Heart right ventricle (tissue), 16 donors: ENCODE measurements at regions not wholly inside any gene's neighbourhood (a gene's known extent, or its start where the extent isn't known, plus 50 kb on each side); places are given as distances from the start of the nearest gene placed in this dataset.
"Not testable (repeated sequence)": the region's sequence is repeated elsewhere in the genome, so short reads cannot be mapped to it uniquely, and the experiment has no call there.

Experiments
- ATAC-seq, 8 donors: fragments of 200-7000 bp; cut with Tn5 transposase; one replicate each; pipeline ENCODE4 v1.9.1; 2020; ENCODE audit warnings: mild to moderate bottlenecking in 8 of 8, moderate library complexity in 8 of 8, moderate number of reproducible peaks in 1 of 8
- DNase-seq, 2 donors: peaks; one replicate each; pipeline ENCODE4 v3.0.0-alpha.2; 2020
- H3K27ac ChIP-seq, 10 donors: fragments of 200-600 bp; sonication (generic) in 2 of 10; one replicate each; pipeline versions ENCODE4 v1.5.0 to v1.8.0; 2020 to 2022; ENCODE audit warnings: mild to moderate bottlenecking in 3 of 10
- H3K27me3 ChIP-seq, 7 donors: fragments of 200-600 bp; one replicate each; pipeline ENCODE4 v1.8.0; 2021 to 2022; ENCODE audit warnings: mild to moderate bottlenecking in 2 of 7
- H3K36me3 ChIP-seq, 9 donors: fragments of 200-600 bp; sonication (generic) in 1 of 9; one replicate each; pipeline versions ENCODE4 v1.5.0 to v1.8.0; 2020 to 2022; ENCODE audit warnings: mild to moderate bottlenecking in 2 of 9
- H3K4me1 ChIP-seq, 9 donors: fragments of 200-600 bp; sonication (generic) in 1 of 9; one replicate each; pipeline versions ENCODE4 v1.5.0 to v1.8.0; 2020 to 2022; ENCODE audit warnings: mild to moderate bottlenecking in 4 of 9
- H3K4me3 ChIP-seq, 10 donors: fragments of 200-600 bp; sonication (generic) in 2 of 10; one replicate each; pipeline versions ENCODE4 v1.5.0 to v1.8.0; 2020 to 2022; ENCODE audit warnings: mild to moderate bottlenecking in 7 of 10, moderate library complexity in 2 of 10
- H3K9me3 ChIP-seq, 11 donors: fragments of 200-600 bp in 10 of 11; sonication (generic) in 2 of 11; one replicate each; pipeline versions ENCODE4 v1.5.0 to v1.8.0; 2013 to 2022; ENCODE audit warnings: mild to moderate bottlenecking in 2 of 11, control low read depth in 1 of 11, moderate library complexity in 1 of 11
- WGBS, 2 donors: extraction: QIAGEN DNeasy Blood & Tissue Kit; methylation state at CpG; one replicate each; pipeline ENCODE4 v1.1.7; 2013; ENCODE audit warnings: inconsistent platforms in 1 of 2; 5-methylcytosine and 5-hydroxymethylcytosine counted together
- intact Hi-C, 10 donors: fragments of 100-400 bp; cut with DNase I; formaldehyde crosslinking; loops; one replicate each; pipeline versions ENCODE4 v1.11.1 to v1.14.2; 2022
- TF ChIP-seq, protein P1 (sequence below), 9 donors: fragments of 200-600 bp; sonication (generic) in 2 of 9; IDR thresholded peaks; one replicate each; pipeline versions ENCODE4 v1.5.0 to v1.8.0; 2021 to 2022; ENCODE audit warnings: antibody characterized with exemption in 9 of 9, mild to moderate bottlenecking in 5 of 9, moderate library complexity in 1 of 9
- donor health status: Arrhythmogenic right ventricular cardiomyopathy.
- donor health status: ischemic (EF 13 %, LVEDD 7.1; RV severe dilation, severe dysfunction).
- donor health status: healthy with polysubstance abuse.
- donor health status: DM: no; HTN: yes; CAD: no.
- donor health status: DM: no; HTN: no; CAD: no.
- donor health status: ischemic (EF 25% LVEDD 6.9; RV normal size, moderate dysfunction).
- donor health status: ischemic (EF 25% LVEDD 5.7; RV mildly dilated, moderate dysfunction).
- donor health status: healthy.
- donor health status: DM: yes; HTN: yes; CAD: no.
- donor health status: Ischemic cardiomyopathy.
- donor health status: ischemic (EF 35%, LVEDD 5.7; RV mildly dilated, moderate dysfunction).
- donor health status: nonischemic (EF 11% LVEDD 7.7; RV severe dilation, severe dysfunction).
- donor health status: DM: yes; HTN: yes; CAD: no.
- donor health status: PGD.
- donor health status: ischemic (EF 29% LVEDD 5.4; RV normal size, mild dysfunction).
- donor health status: nonischemic (EF 23%, LVEDD 6.1; RV moderate dilation, normal function).

DNA sequence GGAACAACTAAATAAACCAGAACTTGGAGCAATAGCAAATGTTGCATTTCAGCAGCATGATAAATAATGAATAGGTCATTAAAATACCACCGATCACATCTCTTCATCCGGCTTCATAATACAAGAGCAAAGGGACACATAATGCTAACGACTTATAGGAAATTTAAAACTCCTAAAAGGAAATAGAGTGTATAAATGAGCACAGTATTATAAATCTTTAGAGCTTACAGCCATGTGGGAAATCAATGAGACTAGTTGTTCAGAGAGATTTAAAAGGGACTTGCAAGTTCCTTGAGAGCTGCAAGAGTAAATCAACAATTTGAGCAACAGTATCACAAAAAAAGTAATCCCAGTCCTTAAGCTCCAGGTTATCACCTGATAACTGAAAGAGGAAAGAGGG lies 677.0 kb downstream of the PLOD2 start:
- Histone ChIP-seq H3K27me3 (no peaks in the 10 kb centered on the region), H3K9me3 (peaks cover 0 to 16% (median 0%) of the 10 kb centered on the region in 11 donors), H3K4me3 (no peak overlapping the region), H3K36me3 (no peaks in the 10 kb centered on the region), H3K4me1 (no peaks in the 10 kb centered on the region), H3K27ac (no peak overlapping the region)
- WGBS, 2 donors: 83 to 84% methylated on average over 3 of the region's 3 CpGs
- ATAC-seq: no peak
- DNase-seq: no peak
- TF ChIP-seq, protein P1, sequence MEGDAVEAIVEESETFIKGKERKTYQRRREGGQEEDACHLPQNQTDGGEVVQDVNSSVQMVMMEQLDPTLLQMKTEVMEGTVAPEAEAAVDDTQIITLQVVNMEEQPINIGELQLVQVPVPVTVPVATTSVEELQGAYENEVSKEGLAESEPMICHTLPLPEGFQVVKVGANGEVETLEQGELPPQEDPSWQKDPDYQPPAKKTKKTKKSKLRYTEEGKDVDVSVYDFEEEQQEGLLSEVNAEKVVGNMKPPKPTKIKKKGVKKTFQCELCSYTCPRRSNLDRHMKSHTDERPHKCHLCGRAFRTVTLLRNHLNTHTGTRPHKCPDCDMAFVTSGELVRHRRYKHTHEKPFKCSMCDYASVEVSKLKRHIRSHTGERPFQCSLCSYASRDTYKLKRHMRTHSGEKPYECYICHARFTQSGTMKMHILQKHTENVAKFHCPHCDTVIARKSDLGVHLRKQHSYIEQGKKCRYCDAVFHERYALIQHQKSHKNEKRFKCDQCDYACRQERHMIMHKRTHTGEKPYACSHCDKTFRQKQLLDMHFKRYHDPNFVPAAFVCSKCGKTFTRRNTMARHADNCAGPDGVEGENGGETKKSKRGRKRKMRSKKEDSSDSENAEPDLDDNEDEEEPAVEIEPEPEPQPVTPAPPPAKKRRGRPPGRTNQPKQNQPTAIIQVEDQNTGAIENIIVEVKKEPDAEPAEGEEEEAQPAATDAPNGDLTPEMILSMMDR (IDR thresholded peaks at IDR 0.05): no peak
- intact Hi-C loops: no loop called here

DNA sequence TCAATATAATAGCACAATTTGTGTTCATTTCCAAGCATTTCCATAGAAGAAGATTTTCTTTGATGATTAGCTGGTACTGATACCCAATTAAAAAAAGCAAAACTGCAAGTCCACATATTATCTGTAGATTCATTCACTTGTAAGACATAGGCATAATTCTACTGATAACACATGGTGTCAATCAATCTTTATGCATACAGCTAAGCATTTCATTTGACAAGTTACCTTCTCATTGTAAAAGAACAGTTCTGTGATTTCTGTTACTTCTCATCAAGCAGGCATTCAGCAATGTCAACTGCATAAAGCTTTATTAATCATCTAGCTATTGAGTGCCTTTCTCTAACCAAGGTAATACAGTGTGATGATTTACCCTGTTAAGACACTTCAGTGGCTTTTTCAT lies 672.0 kb downstream of the PLOD2 start:
- Histone ChIP-seq H3K27ac (no peak overlapping the region), H3K4me1 (peaks cover 0 to 22% (median 0%) of the 10 kb centered on the region in 9 donors), H3K36me3 (no peaks in the 10 kb centered on the region), H3K4me3 (no peak overlapping the region), H3K27me3 (no peaks in the 10 kb centered on the region), H3K9me3 (peaks cover 0 to 6% (median 0%) of the 10 kb centered on the region in 11 donors)
- TF ChIP-seq, protein P1 (IDR thresholded peaks at IDR 0.05): no peak
- DNase-seq (no peak), ATAC-seq (no peak)
- intact Hi-C loops: no loop called here

DNA sequence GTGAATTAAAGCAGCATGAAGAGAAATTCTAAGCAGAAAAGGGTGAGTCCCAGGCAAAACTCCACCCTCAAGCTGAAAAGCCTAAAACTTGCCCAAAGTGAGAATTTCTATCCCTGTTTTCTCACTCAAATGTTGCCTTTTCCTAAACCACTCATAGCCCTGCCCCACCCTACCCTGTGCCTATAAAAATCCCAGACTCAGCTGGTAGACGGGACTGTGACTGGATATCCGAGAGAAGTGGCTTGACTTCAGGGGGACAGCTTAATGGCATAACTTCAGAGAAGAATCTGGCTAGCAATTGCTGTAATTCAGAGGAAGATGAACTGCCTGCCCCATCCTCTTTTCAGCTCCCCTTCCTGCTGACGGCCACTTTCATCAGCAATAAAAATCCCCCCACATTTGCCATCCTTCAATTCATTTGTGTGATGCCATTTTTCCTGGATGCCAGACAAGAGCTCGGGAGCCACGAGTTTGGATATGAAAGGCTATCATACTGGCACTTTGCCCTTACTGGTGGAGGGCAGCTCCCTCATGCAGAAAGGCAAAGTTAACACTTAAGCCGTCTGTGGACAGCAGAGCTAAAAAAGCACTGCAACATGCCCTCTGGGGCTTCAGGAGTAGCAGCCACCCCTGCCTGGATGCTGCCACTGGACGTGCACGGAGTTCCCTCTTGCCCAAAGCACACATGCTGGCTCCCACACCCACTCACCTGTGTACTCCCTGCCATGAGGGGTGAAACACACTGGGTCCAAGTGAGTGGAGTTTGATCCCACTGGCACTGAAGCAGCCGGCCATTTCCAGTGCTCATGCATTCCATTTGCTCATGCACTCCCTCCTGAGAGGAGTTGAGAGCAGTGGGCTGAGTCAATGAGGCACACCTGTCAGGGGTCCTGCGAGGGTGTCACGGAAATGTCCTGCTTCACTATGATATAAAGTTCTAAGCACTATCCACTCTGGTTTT lies 670.6 kb downstream of the PLOD2 start:
- peaks cover 0 to 22% (median 0%) of the 10 kb centered on the region in 9 donors for H3K4me1 ChIP-seq
- H3K36me3 ChIP-seq: no peaks in the 10 kb centered on the region
- 53 to 60% methylated on average over 11 of the region's 11 CpGs for WGBS, 2 donors
- H3K27me3 ChIP-seq: no peaks in the 10 kb centered on the region
- ATAC-seq: peak in 7 of 8 donors; percentile 46 to 95 (median 81)
- peak overlapping the region in 1 of 10 donors; percentile 14 for H3K4me3 ChIP-seq
- peak overlapping the region in 3 of 10 donors; percentile 41 to 63 (median 55) for H3K27ac ChIP-seq
- H3K9me3 ChIP-seq: peaks cover 0 to 6% (median 0%) of the 10 kb centered on the region in 11 donors
- TF ChIP-seq, protein P1 (IDR thresholded peaks at IDR 0.05): no peak
- intact Hi-C loops: no loop called here
- DNase-seq: peak in 1 of 2 donors; percentile 38

DNA sequence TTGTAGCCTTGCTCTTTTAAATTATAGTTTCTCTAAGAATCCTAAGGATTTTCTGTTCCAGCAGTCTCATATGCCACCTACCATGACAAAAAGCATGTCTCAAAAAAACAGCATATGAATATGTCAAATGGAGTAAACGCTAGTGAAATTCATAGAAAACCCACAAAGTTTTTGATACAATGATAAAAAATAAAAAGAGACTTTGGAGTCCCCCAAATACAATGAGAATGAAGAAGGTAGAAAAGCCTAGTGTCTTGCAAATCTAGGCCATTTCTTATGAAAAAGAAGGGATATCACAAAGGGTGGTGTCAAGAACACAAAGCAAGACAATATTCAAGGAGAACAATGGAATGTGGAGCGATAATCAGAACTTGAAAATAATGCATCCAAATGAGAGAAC lies 668.5 kb downstream of the PLOD2 start:
- no peaks in the 10 kb centered on the region for H3K36me3 ChIP-seq
- H3K27me3 ChIP-seq: no peaks in the 10 kb centered on the region
- no peak for DNase-seq
- H3K4me1 ChIP-seq: peaks cover 0 to 22% (median 0%) of the 10 kb centered on the region in 9 donors
- H3K4me3 ChIP-seq: no peak overlapping the region
- H3K27ac ChIP-seq: no peak overlapping the region
- TF ChIP-seq, protein P1 (IDR thresholded peaks at IDR 0.05): no peak
- intact Hi-C loops: no loop called here
- WGBS, 2 donors: 86 to 89% methylated on average over 2 of the region's 2 CpGs
- peaks cover 0 to 6% (median 0%) of the 10 kb centered on the region in 11 donors for H3K9me3 ChIP-seq
- ATAC-seq: no peak

DNA sequence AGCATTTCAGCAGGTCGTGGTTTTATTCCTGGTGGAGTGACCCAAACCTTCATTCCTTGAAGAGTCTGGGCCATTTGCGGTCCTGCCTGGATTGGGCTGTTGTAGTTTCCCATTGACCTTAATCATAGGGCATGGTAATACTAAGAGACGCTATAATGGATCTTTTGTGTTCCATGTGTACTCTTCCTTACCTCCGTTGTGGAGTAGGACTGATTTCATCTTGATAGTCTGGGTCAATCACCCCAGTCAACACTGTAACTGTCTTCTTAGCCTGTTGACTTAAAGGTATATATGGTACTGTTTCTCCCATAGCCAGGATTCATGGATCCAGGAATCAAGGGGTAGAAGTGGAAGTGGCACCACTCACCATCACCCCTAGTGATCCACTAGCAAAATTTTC lies 643.6 kb downstream of the PLOD2 start:
- H3K4me1 ChIP-seq, H3K27me3 ChIP-seq, ATAC-seq, intact Hi-C loops, H3K36me3 ChIP-seq, DNase-seq, H3K9me3 ChIP-seq, H3K27ac ChIP-seq, H3K4me3 ChIP-seq: not testable (repeated sequence)
- 92% methylated on average over 4 of the region's 4 CpGs for whole genome bisulfite sequencing, 2 donors
